COR-L47 (cell line): ENCODE measurements at regions not wholly inside any gene's neighbourhood (a gene's known extent, or its start where the extent isn't known, plus 50 kb on each side); places are given as distances from the start of the nearest gene placed in this dataset.
A peak's percentile ranks its signal among the peaks of the same experiment; 100 is the strongest.
"Not testable (repeated sequence)": the region's sequence is repeated elsewhere in the genome, so short reads cannot be mapped to it uniquely, and the experiment has no call there.

ENCODE experiments used
- DNase-seq: peaks from one replicate; lab custom pipeline; 2025; lab: John Stamatoyannopoulos, UW

DNA sequence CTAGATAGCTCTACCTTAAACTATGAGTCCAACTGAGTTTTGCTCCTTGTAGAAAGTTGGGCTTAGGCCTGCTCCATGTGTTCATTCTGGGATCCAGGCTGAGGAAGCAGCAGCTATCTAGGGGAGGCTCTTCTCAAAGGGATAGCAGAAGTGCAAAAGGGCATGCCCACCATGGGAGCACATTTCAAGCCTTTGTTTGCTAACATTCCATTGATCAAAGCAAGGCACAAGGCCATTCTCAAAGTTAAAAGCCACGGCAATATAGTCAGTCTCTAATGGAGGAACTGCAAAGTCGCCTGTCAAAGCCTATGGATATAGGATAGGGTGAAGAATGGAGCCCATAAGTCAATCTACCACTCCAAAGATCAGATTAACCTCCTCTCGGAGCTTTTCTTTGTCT, 488.1 kb upstream of the ARX start:
- no peak for DNase-seq

GRCh38 chrX:25507801-25508200, 492.0 kb upstream of the ARX start:
- DNase-seq, result no peak

- no peak for DNase-seq
Measured at GRCh38 chrX:25519258-25519657, 503.5 kb upstream of the ARX start.

DNA sequence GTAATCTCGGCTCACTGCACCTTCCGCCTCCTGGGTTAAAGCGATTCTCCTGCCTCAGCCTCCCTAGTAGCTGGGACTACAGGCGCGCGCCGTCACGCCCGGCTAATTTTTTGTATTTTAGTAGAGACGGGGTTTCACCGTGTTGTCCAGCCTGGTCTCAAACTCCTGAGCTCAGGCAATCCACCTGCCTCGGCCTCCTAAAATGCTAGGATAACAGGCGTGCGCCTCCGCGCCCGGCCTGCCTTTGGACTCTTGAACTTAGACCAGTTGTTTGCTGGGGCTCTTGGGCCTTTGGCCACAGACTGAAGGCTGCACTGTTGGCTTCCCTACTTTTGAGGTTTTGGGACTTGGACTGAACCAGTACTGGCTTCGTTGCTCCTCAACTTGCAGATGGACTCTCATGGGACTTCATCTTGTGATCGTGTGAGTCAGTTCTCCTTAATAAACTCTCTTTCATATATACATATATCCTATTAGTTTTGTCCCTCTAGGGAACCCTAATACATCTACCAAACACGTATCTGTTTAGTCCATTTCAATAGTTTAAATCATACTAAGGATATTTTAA, 506.8 kb upstream of the ARX start:
- DNase-seq, result not testable (repeated sequence)

DNA sequence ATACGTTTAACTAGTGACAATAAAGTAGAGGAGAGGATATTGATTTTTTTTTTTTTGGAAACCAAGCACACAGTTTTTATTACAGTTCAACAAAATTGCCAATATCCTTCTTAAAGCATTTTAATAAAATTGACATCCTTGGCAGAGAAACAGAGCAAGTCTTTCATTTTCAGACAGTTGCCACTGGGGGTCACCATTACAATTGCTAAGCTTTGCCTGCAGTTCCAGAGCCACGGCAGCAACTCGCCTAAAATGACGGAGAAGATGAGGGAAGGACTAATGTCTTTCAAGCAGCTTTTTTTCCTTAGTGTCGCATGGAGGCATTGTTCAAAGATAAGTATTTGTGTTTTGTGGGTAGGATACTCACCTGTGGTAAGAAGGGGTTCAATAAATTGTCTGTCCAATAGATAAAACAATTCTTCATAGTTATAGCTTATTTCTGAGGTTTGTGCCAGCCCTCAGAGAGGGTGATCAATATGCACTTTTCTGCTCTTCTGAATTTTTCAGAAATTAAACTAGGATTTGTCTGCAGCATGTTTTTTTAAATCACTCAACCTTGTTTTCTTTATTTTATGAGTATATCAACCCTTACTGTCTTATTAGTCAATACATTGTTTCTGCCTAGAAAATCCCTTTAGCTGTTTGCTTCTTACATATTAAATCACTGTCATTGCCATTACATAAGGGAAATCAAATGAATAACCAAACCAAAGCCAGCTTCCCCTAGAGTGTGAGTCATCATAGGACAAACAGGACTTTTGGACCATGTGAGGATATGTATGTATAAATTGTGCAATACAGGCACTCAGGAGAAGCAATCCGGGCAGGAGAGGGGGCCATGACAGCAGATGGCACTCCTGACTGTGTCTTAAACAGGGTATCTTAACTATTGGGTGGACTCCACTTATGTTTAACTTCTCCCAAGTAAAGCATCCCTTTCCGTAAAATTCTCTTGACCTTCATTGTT, 508.1 kb upstream of the ARX start:
- peak; percentile 49 for DNase-seq

DNA sequence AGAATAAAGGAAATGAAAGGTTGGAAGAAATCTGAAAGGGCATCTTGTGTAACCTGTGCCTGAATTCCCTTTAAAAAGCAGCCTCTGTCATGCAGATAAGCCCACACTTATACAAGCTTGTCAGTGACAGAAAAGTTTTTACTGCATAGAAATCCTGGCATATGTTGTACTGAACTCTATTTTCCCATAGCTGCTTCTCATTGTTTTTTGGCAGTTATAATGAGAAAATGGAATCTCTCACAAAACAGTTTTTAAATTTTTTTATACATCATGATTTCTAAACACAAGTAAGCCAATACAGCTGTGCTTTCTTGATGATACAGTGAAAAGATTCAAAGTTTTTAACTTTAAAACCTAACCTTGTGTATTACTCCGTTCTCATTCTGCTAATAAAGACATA, 511.4 kb upstream of the ARX start:
- no peak for DNase-seq

- no peak for DNase-seq
Measured at GRCh38 chrX:25527596-25527995, 511.8 kb upstream of the ARX start.

DNA sequence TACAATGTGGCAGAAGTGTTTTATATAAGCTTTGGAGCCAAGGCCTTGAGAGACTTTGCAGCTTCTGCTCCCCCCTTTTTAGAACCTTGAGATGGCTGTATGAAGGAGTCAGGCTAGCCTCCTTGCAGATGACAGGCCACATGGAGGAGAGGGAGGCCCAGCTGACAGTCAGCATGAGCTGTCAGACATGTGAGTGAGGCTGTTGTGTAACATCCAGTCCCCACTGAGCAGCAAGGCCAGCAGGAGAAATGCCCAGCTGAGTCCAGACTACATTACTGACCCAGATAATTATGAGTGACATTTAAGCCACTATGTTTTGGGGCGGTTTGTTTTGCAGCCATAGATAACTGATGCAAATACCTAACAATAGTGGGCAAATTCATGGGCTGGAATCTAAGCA, 515.3 kb upstream of the ARX start:
- DNase-seq, result no peak

DNA sequence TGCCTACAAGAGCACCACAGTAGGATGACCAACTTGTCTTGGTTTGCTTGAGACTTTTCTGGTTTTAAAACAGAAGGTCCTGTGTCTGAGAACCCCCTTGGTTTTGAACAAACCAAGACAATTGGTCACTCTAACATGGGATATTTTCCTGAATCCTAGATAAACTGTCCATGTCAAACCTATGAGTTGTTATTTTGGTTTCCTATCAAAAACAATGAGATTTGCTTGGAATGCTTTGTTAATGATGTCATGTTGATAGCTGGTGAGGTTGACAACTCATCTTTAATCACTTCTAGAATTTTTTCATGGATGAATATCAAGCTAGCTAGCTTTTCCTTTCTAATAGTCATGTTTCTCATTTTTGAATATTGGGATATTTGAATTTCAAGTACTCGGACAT, 518.3 kb upstream of the ARX start:
- no peak for DNase-seq

GRCh38 chrX:25536307-25536970, 520.7 kb upstream of the ARX start:
- DNase-seq, result peak; percentile 9

GRCh38 chrX:25537699-25538098, 521.9 kb upstream of the ARX start:
- DNase-seq, result no peak

DNA sequence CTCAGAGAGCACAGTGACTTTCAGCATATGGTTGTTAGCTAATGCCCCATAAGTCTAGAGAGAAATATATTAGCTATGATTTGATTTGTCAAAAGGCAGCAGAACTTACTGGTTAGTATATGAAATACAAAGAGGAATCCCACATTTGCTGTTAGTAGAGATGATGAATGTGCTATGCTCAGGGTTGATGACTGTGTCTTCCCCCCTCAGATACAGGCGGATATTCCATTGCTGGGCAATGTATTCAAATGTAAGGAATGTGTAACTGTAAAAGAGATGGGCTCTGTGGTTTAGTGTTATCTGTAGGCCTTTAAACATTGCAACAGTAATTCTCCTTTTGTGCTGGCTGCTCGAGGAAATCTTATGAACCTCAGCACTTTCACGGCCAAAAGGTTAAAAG, 528.9 kb upstream of the ARX start:
- no peak for DNase-seq

DNA sequence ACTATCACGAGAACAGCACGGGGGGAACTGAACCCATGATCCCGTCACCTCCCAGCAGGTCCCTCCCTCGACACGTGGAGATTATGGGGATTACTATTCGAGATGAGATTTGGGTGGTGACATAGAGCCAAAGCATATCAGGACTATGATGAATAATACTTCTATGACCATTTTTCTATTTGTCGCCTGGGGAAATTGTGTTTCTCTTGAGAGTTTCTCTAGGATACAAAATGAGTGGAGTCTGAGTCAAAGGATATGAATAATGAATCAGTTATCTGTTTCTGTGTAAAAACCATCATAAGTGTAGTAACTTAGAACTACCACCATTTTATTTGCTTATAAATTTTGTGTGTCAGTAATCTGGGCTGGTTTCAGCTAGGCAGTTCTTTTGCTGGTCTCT, 533.0 kb upstream of the ARX start:
- DNase-seq, result no peak

DNA sequence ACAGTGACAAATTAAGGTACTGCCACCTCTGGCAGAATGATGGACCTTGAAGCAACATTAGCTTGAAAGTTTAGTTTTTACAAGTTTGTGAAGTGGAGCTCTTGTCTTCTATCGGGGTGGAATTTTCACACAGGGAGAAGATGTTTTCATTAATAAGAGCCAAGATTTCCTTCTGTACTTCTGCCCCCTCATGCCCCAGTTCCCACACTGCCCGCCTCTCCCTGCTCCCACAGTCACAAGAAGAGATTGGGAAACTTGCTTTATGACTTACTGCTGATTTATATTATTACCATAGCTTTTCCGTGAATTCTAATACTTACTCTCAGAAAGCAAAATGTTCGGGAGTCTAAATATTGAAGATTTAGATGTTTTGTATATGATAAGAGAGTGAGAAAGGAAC, 539.8 kb upstream of the ARX start:
- DNase-seq, result no peak

GRCh38 chrX:25558137-25558536, 542.4 kb upstream of the ARX start:
- no peak for DNase-seq

GRCh38 chrX:25561190-25561589, 545.4 kb upstream of the ARX start:
- DNase-seq, result no peak

- DNase-seq, result no peak
Measured at GRCh38 chrX:25573631-25574030, 557.9 kb upstream of the ARX start.

GRCh38 chrX:25596921-25597320, 541.2 kb upstream of the MAGEB18 start:
- no peak for DNase-seq

DNA sequence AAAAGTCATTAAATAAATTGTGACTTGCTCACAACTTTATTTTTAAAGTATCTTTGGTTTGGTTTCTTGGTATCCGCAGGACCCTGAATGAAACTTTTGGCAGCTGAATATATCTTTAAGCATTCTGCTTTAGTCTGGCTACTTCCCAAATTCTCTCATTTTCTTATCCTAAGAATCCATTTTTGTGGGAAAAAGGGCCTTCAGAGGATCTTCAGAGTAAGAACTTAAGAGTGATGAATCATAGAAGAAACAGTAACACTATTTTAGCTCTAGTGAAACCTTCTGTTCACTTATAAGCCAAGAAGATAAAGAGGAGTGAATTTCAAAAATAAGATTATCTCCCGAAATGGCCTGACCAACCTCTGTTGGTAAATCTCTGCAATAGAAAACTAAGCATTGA, 540.6 kb upstream of the MAGEB18 start:
- no peak for DNase-seq

DNA sequence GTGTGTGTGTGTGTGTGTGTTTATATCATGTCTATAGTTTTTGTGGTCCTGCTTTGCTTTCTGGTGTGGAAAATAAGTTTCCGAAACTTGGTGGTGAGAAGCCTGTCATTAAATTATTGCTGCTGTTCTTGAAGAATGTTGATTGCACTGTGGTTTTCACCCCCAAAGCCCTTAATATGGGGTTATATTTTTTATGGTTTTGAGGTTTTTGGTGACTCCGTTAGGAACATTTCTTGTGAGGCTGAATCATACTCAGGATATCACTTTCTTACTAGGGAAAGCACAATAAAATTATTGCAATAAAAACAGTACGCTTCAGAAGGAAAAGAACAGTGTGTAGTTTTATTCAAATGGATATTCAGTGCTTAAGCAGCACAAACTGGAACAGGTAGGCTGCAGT, 539.1 kb upstream of the MAGEB18 start:
- DNase-seq, result no peak

DNA sequence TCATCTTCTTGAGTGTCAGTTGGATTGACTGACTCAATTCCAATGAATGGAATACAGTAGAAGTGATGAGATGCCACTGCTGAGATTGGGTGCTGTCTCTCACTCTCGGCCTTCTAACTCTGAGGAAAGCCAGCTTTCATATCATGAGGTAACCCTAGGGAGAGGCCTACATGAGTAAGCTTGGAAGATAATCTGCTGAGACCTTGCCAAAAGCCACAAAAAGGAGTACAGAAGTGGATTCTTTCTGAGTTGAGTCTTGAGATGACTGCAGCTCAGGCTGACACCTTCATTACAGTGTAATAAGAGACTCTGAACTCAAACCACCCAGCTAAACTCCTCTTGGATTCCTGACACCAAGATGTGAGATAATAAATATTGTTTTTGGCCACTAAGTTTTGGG, 537.4 kb upstream of the MAGEB18 start:
- no peak for DNase-seq

- DNase-seq, result no peak
Measured at GRCh38 chrX:25601323-25601722, 536.8 kb upstream of the MAGEB18 start.

DNA sequence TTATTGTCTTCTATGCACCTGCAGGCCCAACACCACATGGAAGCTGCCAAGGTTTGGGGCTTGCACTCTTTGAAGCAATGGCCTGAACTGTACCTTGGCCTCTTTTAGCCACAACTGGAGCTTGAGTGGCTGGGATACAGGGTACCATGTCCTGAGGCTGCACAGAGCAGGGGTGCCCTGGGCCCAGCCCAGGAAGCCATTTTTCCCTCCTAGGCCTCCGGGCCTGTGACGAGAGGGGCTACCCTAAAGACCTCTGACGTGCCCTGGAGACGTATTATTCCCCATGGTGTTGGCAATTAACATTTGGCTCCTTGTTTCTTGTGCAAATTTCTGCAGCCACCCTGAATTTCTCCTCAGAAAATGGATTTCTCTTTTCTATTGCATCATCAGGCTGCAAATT, 519.9 kb upstream of the MAGEB18 start:
- no peak for DNase-seq
